C4-2B (cell line): ENCODE measurements at regions not wholly inside any gene's neighbourhood (a gene's known extent, or its start where the extent isn't known, plus 50 kb on each side); places are given as distances from the start of the nearest gene placed in this dataset.

Source experiments
- H3K27ac ChIP-seq: fragments of 450-650 bp; 2 replicates; pipeline ENCODE4 v1.5.1; 2017
- CTCF ChIP-seq: fragments of 450-650 bp; conservative IDR thresholded peaks from 2 replicates; pipeline ENCODE4 v1.5.1; 2017; ENCODE audit warnings: mild to moderate bottlenecking
- ZFX ChIP-seq: fragments of 450-650 bp; IDR thresholded peaks from 2 replicates; pipeline ENCODE4 v1.6.1; 2017

- H3K27ac ChIP-seq: no peak overlapping the region
Measured at GRCh38 chr1:5430911-5431697, 561.1 kb downstream of the NPHP4 start.

DNA sequence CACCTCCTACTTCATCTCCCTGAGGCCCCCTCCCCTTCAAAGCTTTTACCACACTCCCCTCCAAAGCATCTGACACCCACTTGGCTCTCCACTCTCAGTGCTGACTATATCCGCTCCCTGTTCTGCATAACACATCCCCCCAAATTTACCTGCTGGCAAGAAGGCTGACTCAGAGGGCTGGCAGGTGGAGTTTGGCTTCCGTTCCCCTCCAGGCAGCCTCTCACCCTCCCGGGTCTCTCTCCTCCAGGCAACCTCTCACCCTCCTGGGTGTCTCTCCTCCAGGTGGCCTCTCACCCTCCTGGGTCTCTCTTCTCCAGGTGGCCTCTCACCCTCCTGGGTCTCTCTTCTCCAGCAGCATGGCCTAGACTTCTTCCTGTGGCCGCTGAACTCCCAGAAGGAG, 562.1 kb downstream of the NPHP4 start:
- H3K27ac ChIP-seq: no peak overlapping the region
- TF ChIP-seq ZFX: no peak
- TF ChIP-seq CTCF: no peak

More at GRCh38 chr1:5430911-5431697, 561.1 kb downstream of the NPHP4 start:
- no peak for TF ChIP-seq ZFX

DNA sequence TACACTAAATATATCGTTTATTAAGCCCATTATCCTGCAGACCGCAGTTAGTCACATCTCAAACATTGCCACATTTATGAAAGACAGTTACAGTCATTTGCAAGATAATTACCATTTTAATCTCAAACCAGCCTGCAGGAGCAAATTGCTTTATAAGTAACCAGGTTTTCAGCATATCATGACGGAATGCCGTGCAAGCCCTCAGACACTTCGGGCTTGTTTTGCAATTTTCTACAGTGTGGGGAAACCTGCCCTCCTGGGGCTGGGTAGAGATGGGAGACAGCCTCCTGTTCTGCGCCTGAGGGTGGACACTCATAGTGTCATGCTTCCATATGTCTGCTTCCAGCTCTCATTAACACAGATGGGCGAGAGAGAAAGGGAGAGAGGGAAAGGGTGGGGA, 563.9 kb downstream of the NPHP4 start:
- no peak overlapping the region for H3K27ac ChIP-seq
- no peak for TF ChIP-seq CTCF
- TF ChIP-seq ZFX: no peak

DNA sequence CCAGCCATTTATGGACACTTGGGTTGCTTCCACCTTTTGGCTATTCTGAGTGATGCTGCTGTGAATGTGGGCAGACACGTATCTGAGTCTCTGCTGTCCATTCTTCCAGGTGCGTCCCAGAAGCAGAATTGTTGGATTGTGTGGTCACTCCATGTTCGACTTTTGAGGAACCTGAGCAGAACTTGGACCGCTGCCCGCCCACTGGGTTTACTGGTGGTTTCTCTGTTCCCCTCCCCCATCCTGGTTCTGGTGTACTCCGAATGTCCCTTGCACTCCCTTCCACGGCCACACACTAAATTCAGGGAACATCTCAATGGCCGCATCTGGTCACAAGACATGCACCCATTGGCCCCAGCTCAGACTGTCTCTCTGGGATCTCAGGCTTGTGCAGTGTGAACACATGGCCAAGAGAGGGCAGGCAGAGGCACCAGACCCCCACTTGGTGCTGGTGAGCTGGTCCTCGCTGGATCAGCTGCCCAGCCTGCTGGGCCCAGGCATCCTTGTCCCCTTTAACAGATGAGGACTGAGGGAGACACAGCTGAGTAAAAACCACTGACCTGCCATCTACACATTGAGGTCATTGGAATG, 565.1 kb downstream of the NPHP4 start:
- H3K27ac ChIP-seq: no peak overlapping the region
- no peak for TF ChIP-seq CTCF
- no peak for TF ChIP-seq ZFX

DNA sequence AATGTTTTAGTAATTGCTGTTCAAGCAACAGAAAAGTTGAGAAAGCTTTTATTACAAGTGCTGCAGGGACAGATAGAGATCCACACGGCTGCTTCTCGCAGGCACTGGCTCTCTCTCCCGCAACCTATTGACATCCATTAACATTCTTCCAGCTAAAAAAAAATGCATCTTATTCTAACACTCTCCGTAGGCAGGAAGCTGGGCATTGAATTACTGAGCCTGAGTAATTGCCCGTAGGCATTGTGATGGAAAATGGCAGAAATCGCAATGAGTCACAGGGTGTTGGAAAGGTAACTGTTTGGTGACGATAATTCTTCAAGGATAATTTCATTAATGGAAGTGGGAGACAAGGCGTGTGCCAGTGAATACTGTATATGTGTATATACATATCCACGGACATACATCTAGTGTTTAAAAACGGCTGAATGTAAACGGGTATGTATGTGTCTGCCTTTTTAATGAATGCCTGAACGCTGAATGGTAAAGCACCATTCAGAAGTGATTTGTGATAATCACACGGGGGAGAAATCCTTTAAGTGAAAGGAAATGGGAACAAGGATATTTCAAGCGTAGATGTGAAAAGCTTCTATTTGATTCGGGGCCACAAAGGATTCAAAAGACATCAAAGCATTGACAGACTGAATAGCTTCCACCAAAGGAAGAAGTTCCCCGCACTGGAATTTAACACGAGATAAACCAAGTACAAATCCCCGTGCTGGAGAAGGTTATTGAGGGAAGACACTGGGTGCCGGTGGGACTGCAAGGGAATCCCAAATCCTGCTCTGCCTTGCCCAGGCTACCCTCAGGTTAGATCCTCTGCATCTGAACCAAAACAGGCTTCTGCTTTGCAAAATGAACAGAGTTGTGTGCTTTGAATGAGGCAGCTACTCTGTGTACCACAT, 567.2 kb downstream of the NPHP4 start:
- no peak for TF ChIP-seq ZFX
- no peak for TF ChIP-seq CTCF
- no peak overlapping the region for H3K27ac ChIP-seq

- TF ChIP-seq ZFX (no peak), CTCF (no peak)
- no peak overlapping the region for H3K27ac ChIP-seq
Measured at GRCh38 chr1:5423109-5423508, 569.1 kb downstream of the NPHP4 start.

DNA sequence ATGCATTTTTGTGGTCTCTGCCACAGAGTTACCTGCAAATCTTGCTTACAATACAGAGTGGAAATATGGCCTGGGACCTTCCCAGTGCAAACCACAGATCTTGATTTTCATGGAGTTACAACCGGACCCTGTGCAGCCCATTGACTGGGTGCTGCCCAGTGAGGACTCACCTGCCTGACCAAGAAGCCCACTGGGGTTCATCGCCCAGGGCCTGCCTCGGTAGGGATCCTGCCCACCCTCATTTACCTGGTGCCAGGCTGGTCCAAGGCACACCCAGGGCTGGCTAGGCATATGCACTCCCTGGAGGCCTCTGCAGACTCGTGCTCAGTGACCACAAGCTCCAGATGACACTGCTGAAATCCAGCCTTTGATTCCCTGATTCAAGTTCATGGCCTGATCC, 572.7 kb downstream of the NPHP4 start:
- no peak for TF ChIP-seq ZFX
- H3K27ac ChIP-seq: no peak overlapping the region

DNA sequence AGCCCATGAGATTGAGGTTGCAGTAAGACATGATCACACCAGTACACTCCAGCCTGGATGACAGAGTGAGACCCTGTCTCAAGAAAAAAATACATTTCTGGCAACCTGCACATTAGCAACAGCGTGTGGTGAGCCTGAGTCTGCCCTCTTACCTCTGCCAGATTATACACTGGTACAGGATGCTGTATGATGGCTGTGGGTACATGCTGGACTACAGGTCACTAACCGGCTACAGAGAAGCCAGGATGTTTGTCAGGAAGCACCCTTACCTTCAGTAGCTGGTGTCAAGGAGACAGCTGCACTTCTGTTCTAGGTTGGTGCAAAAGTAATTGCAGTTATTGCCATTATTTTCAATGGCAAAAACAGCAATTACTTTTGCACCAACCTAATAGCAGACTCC, 575.7 kb downstream of the NPHP4 start:
- H3K27ac ChIP-seq: no peak overlapping the region
- TF ChIP-seq ZFX (no peak), CTCF (no peak)
